Keratinocyte (primary cell): ENCODE measurements at regions not wholly inside any gene's neighbourhood (a gene's known extent, or its start where the extent isn't known, plus 50 kb on each side); places are given as distances from the start of the nearest gene placed in this dataset.

ENCODE experiments used
- DNase-seq: peaks from one replicate; pipeline ENCODE4 v3.0.0-alpha.2; 2011; ENCODE audit warnings: low read depth, missing footprints, low spot score
- FAIRE-seq: peaks from 2 replicates; lab custom pipeline; 2011; peaks lifted over from hg19 to GRCh38; lab: Jason Lieb, UNC
- H2AFZ ChIP-seq: 2 replicates; pipeline ENCODE4 v1.6.0; 2012; ENCODE audit warnings: low read length, control low read depth, inconsistent platforms; ENCODE audit not compliant: control insufficient read depth
- H3K27ac ChIP-seq: 2 replicates; pipeline ENCODE4 v1.5.1; 2011; ENCODE audit warnings: low read length; ENCODE audit not compliant: control insufficient read depth, insufficient read depth
- H3K27me3 ChIP-seq: 3 replicates; pipeline ENCODE4 v1.6.0; 2011; ENCODE audit warnings: low read length; ENCODE audit not compliant: control insufficient read depth, insufficient read depth; ENCODE audit errors: extremely low read depth
- H3K36me3 ChIP-seq, 2 experiments: 2 replicates in 1 of 2; 3 replicates in 1 of 2; pipeline ENCODE4 v1.5.1; 2011; ENCODE audit warnings: low read length in 2 of 2, mild to moderate bottlenecking in 1 of 2; ENCODE audit not compliant: control insufficient read depth in 2 of 2, insufficient read depth in 2 of 2; ENCODE audit errors: extremely low read depth in 1 of 2
- H3K4me1 ChIP-seq: 3 replicates; pipeline ENCODE4 v1.5.1; 2011; ENCODE audit warnings: low read length; ENCODE audit not compliant: control insufficient read depth, insufficient read depth; ENCODE audit errors: extremely low read depth
- H3K4me2 ChIP-seq: 3 replicates; pipeline ENCODE4 v1.6.0; 2011; ENCODE audit warnings: low read depth, low read length; ENCODE audit not compliant: control insufficient read depth, insufficient read depth; ENCODE audit errors: extremely low read depth
- H3K4me3 ChIP-seq, 3 experiments: fragments of 200-600 bp in 1 of 3; sonication (generic) in 1 of 3; 2 replicates in 2 of 3; 3 replicates in 1 of 3; pipeline ENCODE4 v1.5.1; 2011 to 2016; ENCODE audit warnings: low read length in 3 of 3, mild to moderate bottlenecking in 3 of 3, control low read depth in 2 of 3, inconsistent platforms in 1 of 3, low read depth in 1 of 3, mixed read lengths in 1 of 3, mixed run types in 1 of 3, moderate library complexity in 1 of 3; ENCODE audit not compliant: control insufficient read depth in 2 of 3, insufficient read depth in 2 of 3; ENCODE audit errors: extremely low read depth in 1 of 3
- H3K79me2 ChIP-seq: 2 replicates; pipeline ENCODE4 v1.6.0; 2012; ENCODE audit warnings: low read length; ENCODE audit not compliant: control insufficient read depth, insufficient read depth
- H3K9ac ChIP-seq: 3 replicates; pipeline ENCODE4 v1.6.0; 2011; ENCODE audit warnings: low read length; ENCODE audit not compliant: control insufficient read depth, insufficient read depth; ENCODE audit errors: extremely low read depth
- H3K9me1 ChIP-seq: 3 replicates; pipeline ENCODE4 v1.6.0; 2011; ENCODE audit warnings: low read length; ENCODE audit not compliant: control insufficient read depth, insufficient read depth; ENCODE audit errors: extremely low read depth
- H3K9me3 ChIP-seq: 2 replicates; pipeline ENCODE4 v1.5.1; 2012; ENCODE audit warnings: low read depth, low read length; ENCODE audit not compliant: control insufficient read depth
- H4K20me1 ChIP-seq: 3 replicates; pipeline ENCODE4 v1.6.0; 2011; ENCODE audit warnings: low read length; ENCODE audit not compliant: control insufficient read depth, insufficient read depth; ENCODE audit errors: extremely low read depth
- CTCF ChIP-seq, 3 experiments: IDR thresholded peaks in 1 of 3; conservative IDR thresholded peaks in 1 of 3; optimal IDR thresholded peaks in 1 of 3; 2 replicates in 2 of 3; 3 replicates in 1 of 3; pipeline versions ENCODE3 to v1.5.1; 2011; ENCODE audit warnings: low read length in 3 of 3, mild to moderate bottlenecking in 3 of 3, moderate library complexity in 2 of 3, control low read depth in 1 of 3, inconsistent platforms in 1 of 3; ENCODE audit not compliant: insufficient read depth in 2 of 3; ENCODE audit errors: extremely low read depth in 1 of 3
- EZH2 ChIP-seq: IDR thresholded peaks from one replicate; pipeline ENCODE4 v1.6.1; 2012; ENCODE audit warnings: inconsistent platforms, mild to moderate bottlenecking, low read length, moderate library complexity
- dilution Hi-C: fragments of 300-500 bp; cut with MboI; formaldehyde crosslinking; loops from one replicate; pipeline ENCODE4 v1.7.0; 2020; ENCODE audit warnings: low sequenced_read_pairs; ENCODE audit not compliant: extremely low pct_ligation_motif_present

GRCh38 chr7:156060925-156061324 is 248.7 kb upstream of the SHH start:
- peaks cover 18% of the 10 kb centered on the region for H3K9me3 ChIP-seq
- no peak overlapping the region for H2AFZ ChIP-seq
- H3K4me3 ChIP-seq = no peak overlapping the region
- no peak for DNase-seq
- no peak overlapping the region for H3K27ac ChIP-seq
- no peaks in the 10 kb centered on the region for H3K36me3 ChIP-seq
- no peak overlapping the region for H3K4me2 ChIP-seq
- H3K27me3 ChIP-seq = no peaks in the 10 kb centered on the region
- H3K4me1 ChIP-seq = no peaks in the 10 kb centered on the region
- dilution Hi-C loops = no loop called here
- no peaks in the 10 kb centered on the region for H4K20me1 ChIP-seq
- no peaks in the 10 kb centered on the region for H3K9me1 ChIP-seq
- TF ChIP-seq CTCF (optimal IDR thresholded peaks at IDR 0.05 in 1 of 3, IDR thresholded peaks at IDR 0.05 in 1 of 3, conservative IDR thresholded peaks at IDR 0.05 in 1 of 3; ENCODE audit: extremely low read depth in 1 of 3, insufficient read depth in 2 of 3, low read length in 3 of 3) = no peak
- TF ChIP-seq EZH2 = no peak
- no peak overlapping the region for H3K9ac ChIP-seq
- no peak for FAIRE-seq
- no peaks in the 10 kb centered on the region for H3K79me2 ChIP-seq

DNA sequence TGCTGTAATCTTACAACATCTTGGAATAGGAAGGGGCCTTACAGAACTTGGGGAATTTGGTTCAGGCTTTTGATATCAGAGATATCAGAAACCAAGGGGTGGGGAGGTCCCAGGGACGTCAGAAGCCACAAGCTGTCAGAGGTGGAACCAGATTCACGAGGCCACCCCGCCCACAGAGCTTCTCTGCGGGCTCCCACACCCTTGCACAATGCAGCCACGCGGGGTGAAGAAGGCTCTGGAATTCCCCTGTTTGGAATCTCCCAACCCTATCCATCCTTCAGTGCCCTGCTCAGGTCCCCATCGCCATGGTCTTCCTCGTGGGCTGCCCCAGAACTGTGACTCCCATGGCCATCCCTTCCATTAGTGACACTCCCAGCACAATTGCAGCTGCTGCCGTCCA is 247.1 kb upstream of the SHH start:
- Histone ChIP-seq H2AFZ (no peak overlapping the region), H3K9me3 (peaks cover 18% of the 10 kb centered on the region), H3K4me3 (no peak overlapping the region), H3K27me3 (no peaks in the 10 kb centered on the region), H3K4me2 (no peak overlapping the region), H3K9me1 (no peaks in the 10 kb centered on the region), H3K79me2 (no peaks in the 10 kb centered on the region), H3K4me1 (no peaks in the 10 kb centered on the region), H3K9ac (no peak overlapping the region), H3K27ac (no peak overlapping the region), H3K36me3 (no peaks in the 10 kb centered on the region), H4K20me1 (no peaks in the 10 kb centered on the region)
- TF ChIP-seq CTCF (optimal IDR thresholded peaks at IDR 0.05 in 1 of 3, IDR thresholded peaks at IDR 0.05 in 1 of 3, conservative IDR thresholded peaks at IDR 0.05 in 1 of 3; ENCODE audit: extremely low read depth in 1 of 3, insufficient read depth in 2 of 3, low read length in 3 of 3) (no peak), EZH2 (no peak)
- DNase-seq = no peak
- dilution Hi-C loops = no loop called here
- no peak for FAIRE-seq
